ENCODE measurements at regions not wholly inside any gene's neighbourhood (a gene's known extent, or its start where the extent isn't known, plus 50 kb on each side); places are given as distances from the start of the nearest gene placed in this dataset.
"Not testable (repeated sequence)": the region's sequence is repeated elsewhere in the genome, so short reads cannot be mapped to it uniquely, and the experiment has no call there.

GRCh38 chr7:41416208-41416595 lies 286.7 kb downstream of the INHBA start:
- no peak for DNase-seq

GRCh38 chr7:41415471-41416207 lies 287.3 kb downstream of the INHBA start:
- no peak for DNase-seq

GRCh38 chr7:41415051-41415450 lies 287.8 kb downstream of the INHBA start:
- DNase-seq = no peak

- no peak for DNase-seq
Observed at GRCh38 chr7:41404375-41405074, 298.4 kb downstream of the INHBA start.

- no peak for DNase-seq
Observed at GRCh38 chr7:41403291-41403690, 299.6 kb downstream of the INHBA start.

- DNase-seq = no peak
Observed at GRCh38 chr7:41401833-41402232, 301.1 kb downstream of the INHBA start.

- DNase-seq = no peak
Observed at GRCh38 chr7:41399171-41399570, 303.7 kb downstream of the INHBA start.

GRCh38 chr7:41391818-41392217 lies 311.1 kb downstream of the INHBA start:
- DNase-seq = no peak

- not testable (repeated sequence) for DNase-seq
Observed at GRCh38 chr7:41388933-41389332, 314.0 kb downstream of the INHBA start.

GRCh38 chr7:41385996-41386395 lies 316.9 kb downstream of the INHBA start:
- DNase-seq = no peak

- DNase-seq = no peak
Observed at GRCh38 chr7:41384418-41384817, 318.5 kb downstream of the INHBA start.

GRCh38 chr7:41383596-41383995 lies 319.3 kb downstream of the INHBA start:
- no peak for DNase-seq

GRCh38 chr7:41378156-41378555 lies 324.7 kb downstream of the INHBA start:
- DNase-seq = no peak

GRCh38 chr7:41375582-41375981 lies 327.3 kb downstream of the INHBA start:
- DNase-seq = no peak

- DNase-seq = no peak
Observed at GRCh38 chr7:41374150-41374848, 328.6 kb downstream of the INHBA start.

GRCh38 chr7:41367967-41368882 lies 334.7 kb downstream of the INHBA start:
- DNase-seq = no peak

- DNase-seq = no peak
Observed at GRCh38 chr7:41351091-41351490, 351.8 kb downstream of the INHBA start.

GRCh38 chr7:41346878-41347277 lies 356.0 kb downstream of the INHBA start:
- no peak for DNase-seq

- DNase-seq = no peak
Observed at GRCh38 chr7:41339913-41340676, 362.8 kb downstream of the INHBA start.

- DNase-seq = no peak
Observed at GRCh38 chr7:41336981-41337380, 365.9 kb downstream of the INHBA start.

GRCh38 chr7:41336455-41336952 lies 366.4 kb downstream of the INHBA start:
- DNase-seq = no peak

Data from CD4-positive, alpha-beta T cell treated with Interleukin-21 for 1 hour (primary cell).